IMR-90 (cell line): ENCODE measurements at regions not wholly inside any gene's neighbourhood (a gene's known extent, or its start where the extent isn't known, plus 50 kb on each side); places are given as distances from the start of the nearest gene placed in this dataset.

Experiments
- ATAC-seq: fragments of 200-7000 bp; cut with Tn5 transposase; 2 replicates; pipeline ENCODE4 v1.9.1; 2020; ENCODE audit warnings: low read depth, mild to moderate bottlenecking, moderate library complexity
- BruUV-seq: library from RNA; stranded (reverse); fragments of 400-500 nt; replicated peaks from 2 replicates; lab custom pipeline; 2021; lab: Mats Ljungman, UMichigan
- CTCF ChIA-PET: fragments of 300-600 bp; formaldehyde crosslinking; extraction: SDS; loops from one replicate; lab custom pipeline; 2021; ENCODE audit warnings: antibody characterized with exemption; lab: Yijun Ruan, JAX
- POLR2A ChIA-PET: fragments of 300-600 bp; sonication (Branson Sonifier 250); formaldehyde crosslinking; loops from one replicate; lab custom pipeline; 2022; ENCODE audit warnings: antibody characterized with exemption; ENCODE audit not compliant: unreplicated experiment; lab: Charles Lee
- DNase-seq: peaks from one replicate; pipeline ENCODE4 v3.0.0; 2013
- H2AFZ ChIP-seq: replicated peaks from 2 replicates; pipeline ENCODE3; 2013; ENCODE audit warnings: low read length, mild to moderate bottlenecking; ENCODE audit not compliant: poor library complexity
- H2AK5ac ChIP-seq: 2 replicates; pipeline ENCODE4 v1.6.1; 2013; ENCODE audit warnings: low read depth, low read length, inconsistent platforms
- H2AK9ac ChIP-seq: replicated peaks from 2 replicates; pipeline ENCODE3; 2013; ENCODE audit warnings: mild to moderate bottlenecking, low read depth, low read length, moderate library complexity; ENCODE audit not compliant: poor library complexity
- H2BK120ac ChIP-seq: 2 replicates; pipeline ENCODE4 v1.6.1; 2013; ENCODE audit warnings: low read depth, low read length, inconsistent platforms
- H2BK15ac ChIP-seq: 3 replicates; pipeline ENCODE4 v1.6.1; 2013; ENCODE audit warnings: low read depth, low read length, inconsistent platforms
- H2BK20ac ChIP-seq: 2 replicates; pipeline ENCODE4 v1.6.1; 2013; ENCODE audit warnings: low read depth, mild to moderate bottlenecking, inconsistent platforms, low read length, moderate library complexity
- H2BK5ac ChIP-seq: 2 replicates; pipeline ENCODE4 v1.6.1; 2013; ENCODE audit warnings: mild to moderate bottlenecking, low read depth, low read length, inconsistent platforms; ENCODE audit not compliant: poor library complexity, severe bottlenecking
- H3K14ac ChIP-seq: replicated peaks from 2 replicates; pipeline ENCODE4 v1.6.1; 2013; ENCODE audit warnings: low read depth, low read length, inconsistent platforms
- H3K18ac ChIP-seq: 2 replicates; pipeline ENCODE4 v1.6.1; 2013; ENCODE audit warnings: low read depth, low read length, control low read depth
- H3K23ac ChIP-seq: 2 replicates; pipeline ENCODE4 v1.6.1; 2013; ENCODE audit warnings: low read depth, low read length, inconsistent platforms
- H3K27ac ChIP-seq: 2 replicates; pipeline ENCODE4 v1.5.1; 2013; ENCODE audit warnings: mild to moderate bottlenecking, control low read depth, low read length; ENCODE audit not compliant: insufficient read depth
- H3K27me3 ChIP-seq: 2 replicates; pipeline ENCODE4 v1.6.1; 2013; ENCODE audit warnings: low read length; ENCODE audit not compliant: control insufficient read depth, insufficient read depth
- H3K36me3 ChIP-seq: 2 replicates; pipeline ENCODE4 v1.6.1; 2013; ENCODE audit warnings: low read length, mixed read lengths; ENCODE audit not compliant: control insufficient read depth, insufficient read depth
- H3K4ac ChIP-seq: 2 replicates; pipeline ENCODE4 v1.6.1; 2013; ENCODE audit warnings: low read depth, low read length, inconsistent platforms
- H3K4me1 ChIP-seq: 2 replicates; pipeline ENCODE4 v1.6.1; 2013; ENCODE audit warnings: low read length, mixed read lengths; ENCODE audit not compliant: control insufficient read depth, insufficient read depth
- H3K4me2 ChIP-seq: 2 replicates; pipeline ENCODE4 v1.6.1; 2013; ENCODE audit warnings: low read depth, mild to moderate bottlenecking, control low read depth, low read length, moderate library complexity
- H3K4me3 ChIP-seq: 2 replicates; pipeline ENCODE4 v1.5.1; 2013; ENCODE audit warnings: low read depth, mild to moderate bottlenecking, control low read depth, low read length, moderate library complexity; ENCODE audit not compliant: insufficient read depth
- H3K56ac ChIP-seq: 2 replicates; pipeline ENCODE4 v1.6.1; 2013; ENCODE audit warnings: low read length, inconsistent platforms; ENCODE audit not compliant: insufficient read depth; ENCODE audit errors: extremely low read depth
- H3K79me1 ChIP-seq, 2 experiments: 2 replicates each; pipeline ENCODE4 v1.6.1; 2013; ENCODE audit warnings: low read length in 2 of 2, inconsistent platforms in 1 of 2, low read depth in 1 of 2
- H3K9ac ChIP-seq: 2 replicates; pipeline ENCODE4 v1.6.1; 2013; ENCODE audit warnings: low read depth, low read length, control low read depth
- H3K9me1 ChIP-seq: 2 replicates; pipeline ENCODE4 v1.6.1; 2013; ENCODE audit warnings: low read length, inconsistent platforms; ENCODE audit not compliant: insufficient read depth
- H3K9me3 ChIP-seq: 2 replicates; pipeline ENCODE4 v1.6.1; 2013; ENCODE audit warnings: low read length; ENCODE audit not compliant: control insufficient read depth, insufficient read depth
- H4K20me1 ChIP-seq: 2 replicates; pipeline ENCODE4 v1.6.1; 2013; ENCODE audit warnings: low read length, inconsistent platforms; ENCODE audit not compliant: insufficient read depth
- H4K5ac ChIP-seq: 2 replicates; pipeline ENCODE4 v1.6.1; 2013; ENCODE audit warnings: mild to moderate bottlenecking, low read depth, low read length, control low read depth
- H4K8ac ChIP-seq, 2 experiments: 2 replicates each; pipeline ENCODE4 v1.6.1; 2013; ENCODE audit warnings: low read depth in 2 of 2, low read length in 2 of 2, control low read depth in 1 of 2, inconsistent platforms in 1 of 2
- H4K91ac ChIP-seq: 2 replicates; pipeline ENCODE4 v1.6.1; 2013; ENCODE audit warnings: low read depth, low read length, inconsistent platforms; ENCODE audit not compliant: insufficient read depth
- BHLHE40 ChIP-seq: fragments of 150-350 bp; IDR thresholded peaks from 2 replicates; pipeline ENCODE4 v1.6.1; 2016; ENCODE audit warnings: mild to moderate bottlenecking, low read depth, low read length
- CEBPB ChIP-seq: IDR thresholded peaks from 2 replicates; pipeline ENCODE4 v1.6.1; 2012; ENCODE audit warnings: low read depth, low read length, improper control_type of control experiment
- CHD1 ChIP-seq: IDR thresholded peaks from 2 replicates; pipeline ENCODE4 v1.6.1; 2012; ENCODE audit warnings: low read depth, low read length, improper control_type of control experiment
- CTCF ChIP-seq: conservative IDR thresholded peaks from 2 replicates; pipeline ENCODE4 v1.5.1; 2012; ENCODE audit warnings: mild to moderate bottlenecking, low read depth, low read length, improper control_type of control experiment
- ELK1 ChIP-seq: fragments of 150-350 bp; IDR thresholded peaks from 2 replicates; pipeline ENCODE4 v1.6.1; 2016; ENCODE audit warnings: low read depth, mild to moderate bottlenecking, low read length, moderate library complexity, borderline replicate concordance
- FOS ChIP-seq: fragments of 150-350 bp; IDR thresholded peaks from 2 replicates; pipeline ENCODE4 v1.6.1; 2016; ENCODE audit warnings: low read depth, low read length
- MAFK ChIP-seq: IDR thresholded peaks from 2 replicates; pipeline ENCODE4 v1.6.1; 2012; ENCODE audit warnings: low read depth, low read length, improper control_type of control experiment
- MAZ ChIP-seq: IDR thresholded peaks from 2 replicates; pipeline ENCODE4 v1.6.1; 2012; ENCODE audit warnings: low read depth, mild to moderate bottlenecking, low read length, improper control_type of control experiment, moderate library complexity, borderline replicate concordance
- MXI1 ChIP-seq: IDR thresholded peaks from 2 replicates; pipeline ENCODE4 v1.6.1; 2012; ENCODE audit warnings: low read depth, mild to moderate bottlenecking, low read length, moderate library complexity, borderline replicate concordance
- NFE2L2 ChIP-seq: fragments of 150-350 bp; IDR thresholded peaks from 2 replicates; pipeline ENCODE4 v1.6.1; 2016; ENCODE audit warnings: low read depth, mild to moderate bottlenecking, low read length
- POLR2A ChIP-seq: IDR thresholded peaks from 2 replicates; pipeline ENCODE4 v1.6.1; 2012; ENCODE audit warnings: mild to moderate bottlenecking, low read depth, low read length
- RAD21 ChIP-seq: IDR thresholded peaks from 2 replicates; pipeline ENCODE4 v1.6.1; 2012; ENCODE audit warnings: low read length, improper control_type of control experiment
- RCOR1 ChIP-seq: IDR thresholded peaks from 2 replicates; pipeline ENCODE4 v1.6.1; 2012; ENCODE audit warnings: mild to moderate bottlenecking, low read length, improper control_type of control experiment; ENCODE audit not compliant: insufficient replicate concordance
- RFX5 ChIP-seq: IDR thresholded peaks from 2 replicates; pipeline ENCODE4 v1.8.0; 2012; ENCODE audit warnings: low read depth, mild to moderate bottlenecking, low read length, moderate library complexity
- SMC3 ChIP-seq: fragments of 150-350 bp; IDR thresholded peaks from 2 replicates; pipeline ENCODE4 v1.6.1; 2016; ENCODE audit warnings: low read depth, mild to moderate bottlenecking, antibody characterized with exemption, low read length, moderate library complexity
- USF2 ChIP-seq: fragments of 150-350 bp; IDR thresholded peaks from 2 replicates; pipeline ENCODE4 v1.6.1; 2017; ENCODE audit warnings: mild to moderate bottlenecking, antibody characterized with exemption, low read length, low read depth
- WGBS, 2 experiments: methylation state at CpG; one replicate each; pipeline versions ENCODE4 v1.1.5 to v1.1.7; 2013; ENCODE audit warnings: missing lambda C conversion rate in 2 of 2; ENCODE audit not compliant: insufficient read length in 1 of 2; ENCODE audit errors: extremely low coverage in 2 of 2; 5-methylcytosine and 5-hydroxymethylcytosine counted together
- dilution Hi-C: fragments of 300-500 bp; cut with HindIII; formaldehyde crosslinking; loops from one replicate; pipeline ENCODE4 v1.14.3; 2018; ENCODE audit warnings: low sequenced_read_pairs; ENCODE audit not compliant: unreplicated experiment
- in situ Hi-C: fragments of 300-500 bp; cut with MboI; formaldehyde crosslinking; loops from 3 replicates; pipeline ENCODE4 v1.14.3; 2019; ENCODE audit warnings: low sequenced_read_pairs, inconsistent platforms, mixed read lengths
- intact Hi-C: fragments of 100-400 bp; cut with micrococcal nuclease; formaldehyde crosslinking; loops from 2 replicates; pipeline ENCODE4 v1.10.0; 2022

- TF ChIP-seq RAD21 (no peak), ELK1 (no peak), MXI1 (no peak), CTCF (no peak), NFE2L2 (no peak), POLR2A (no peak), CEBPB (no peak), RCOR1 (no peak), USF2 (no peak), BHLHE40 (no peak), MAZ (no peak), SMC3 (no peak), MAFK (no peak), CHD1 (no peak), RFX5 (no peak), FOS (no peak)
- no peak overlapping the region for H2BK15ac ChIP-seq
- H3K9me1 ChIP-seq: no peaks in the 10 kb centered on the region; the same call in 1 of the 2 replicates
- H3K18ac ChIP-seq: no peak overlapping the region
- ATAC-seq (no peak), DNase-seq (no peak)
- no peak overlapping the region for H2BK5ac ChIP-seq
- no peak overlapping the region for H2BK20ac ChIP-seq
- no peak overlapping the region for H4K91ac ChIP-seq
- H3K4ac ChIP-seq: no peak overlapping the region
- H3K4me1 ChIP-seq: no peaks in the 10 kb centered on the region
- no peak overlapping the region for H3K56ac ChIP-seq
- dilution Hi-C loops: no loop called here
- no peak overlapping the region for H3K14ac ChIP-seq
- no peaks in the 10 kb centered on the region for H3K9me3 ChIP-seq
- no peak overlapping the region for H4K5ac ChIP-seq
- WGBS, 2 experiments: no CpG with 5 or more reads among the region's 1 CpG
- no peak overlapping the region for H2BK120ac ChIP-seq
- H3K4me2 ChIP-seq: no peak overlapping the region
- H3K79me1 ChIP-seq: no peaks in the 10 kb centered on the region
- POLR2A ChIA-PET: no interaction called here
- H2AK5ac ChIP-seq: no peak overlapping the region
- no peak overlapping the region for H4K8ac ChIP-seq
- no peaks in the 10 kb centered on the region for H3K27me3 ChIP-seq
- H3K4me3 ChIP-seq: no peak overlapping the region
- in situ Hi-C loops: no loop called here
- H4K20me1 ChIP-seq: no peaks in the 10 kb centered on the region
- H3K27ac ChIP-seq: no peak overlapping the region
- no peak overlapping the region for H2AK9ac ChIP-seq
- H3K36me3 ChIP-seq: no peaks in the 10 kb centered on the region
- CTCF ChIA-PET: interaction anchor here (1.1 kb wide), 1 partner anchor 9 kb away, joined by 3 read pairs; no protein-coding TSS in a partner anchor
- intact Hi-C loops: no loop called here
- BruUV-seq: no TSS peak
- H3K9ac ChIP-seq: no peak overlapping the region
- H2AFZ ChIP-seq: no peak overlapping the region
- H3K23ac ChIP-seq: no peak overlapping the region
These were observed 781.0 kb upstream of the GJE1 start for GRCh38 chr6:141351721-141352120.
